DND-41 (cell line): ENCODE measurements at regions not wholly inside any gene's neighbourhood (a gene's known extent, or its start where the extent isn't known, plus 50 kb on each side); places are given as distances from the start of the nearest gene placed in this dataset.

Source experiments
- ATAC-seq: fragments of 200-7000 bp; cut with Tn5 transposase; 3 replicates; pipeline ENCODE4 v1.9.1; 2021; ENCODE audit warnings: low read depth; ENCODE audit not compliant: insufficient read depth
- DNase-seq: peaks from one replicate; pipeline ENCODE4 v3.0.0-alpha.2; 2020
- H2AFZ ChIP-seq: 2 replicates; pipeline ENCODE4 v1.6.0; 2012; ENCODE audit warnings: low read depth, low read length
- H3K27ac ChIP-seq: 2 replicates; pipeline ENCODE4 v1.5.1; 2012; ENCODE audit warnings: low read length, inconsistent platforms
- H3K27me3 ChIP-seq: fragments of 200-600 bp; sonication (generic); 2 replicates; pipeline ENCODE4 v1.6.0; 2012; ENCODE audit warnings: low read length, mild to moderate bottlenecking, inconsistent platforms; ENCODE audit not compliant: insufficient read depth, poor library complexity
- H3K36me3 ChIP-seq: 2 replicates; pipeline ENCODE4 v1.5.1; 2012; ENCODE audit warnings: low read length, inconsistent platforms; ENCODE audit not compliant: insufficient read depth
- H3K4me1 ChIP-seq: 2 replicates; pipeline ENCODE4 v1.5.1; 2012; ENCODE audit warnings: mild to moderate bottlenecking, low read length; ENCODE audit not compliant: insufficient read depth
- H3K4me2 ChIP-seq: 2 replicates; pipeline ENCODE4 v1.6.0; 2012; ENCODE audit warnings: mild to moderate bottlenecking, moderate library complexity, low read length, inconsistent platforms; ENCODE audit not compliant: insufficient read depth
- H3K4me3 ChIP-seq, 2 experiments: fragments of 200-600 bp in 1 of 2; shearing (Covaris generic) in 1 of 2; 2 replicates each; pipeline ENCODE4 v1.5.1; 2012 to 2016; ENCODE audit warnings: inconsistent platforms in 2 of 2, low read length in 2 of 2, mild to moderate bottlenecking in 2 of 2, low read depth in 1 of 2, moderate library complexity in 1 of 2
- H3K79me2 ChIP-seq: 2 replicates; pipeline ENCODE4 v1.6.0; 2012; ENCODE audit warnings: low read length, inconsistent platforms; ENCODE audit not compliant: insufficient read depth
- H3K9ac ChIP-seq: 2 replicates; pipeline ENCODE4 v1.6.0; 2012; ENCODE audit warnings: low read depth, mild to moderate bottlenecking, inconsistent platforms, low read length, moderate library complexity
- H3K9me3 ChIP-seq: 2 replicates; pipeline ENCODE4 v1.5.1; 2012; ENCODE audit warnings: low read length, moderate library complexity, mild to moderate bottlenecking, inconsistent platforms; ENCODE audit not compliant: insufficient read depth, severe bottlenecking
- H4K20me1 ChIP-seq: 2 replicates; pipeline ENCODE4 v1.6.0; 2012; ENCODE audit warnings: low read length; ENCODE audit not compliant: insufficient read depth
- CTCF ChIP-seq: IDR thresholded peaks from 2 replicates; pipeline ENCODE4 v1.5.1; 2012; ENCODE audit warnings: borderline replicate concordance, low read length, moderate library complexity, mild to moderate bottlenecking; ENCODE audit not compliant: poor library complexity, severe bottlenecking; ENCODE audit errors: extremely low read depth
- EZH2 ChIP-seq: IDR thresholded peaks from 3 replicates; pipeline ENCODE4 v1.6.1; 2012; ENCODE audit warnings: borderline replicate concordance, low read depth, mild to moderate bottlenecking, moderate library complexity, low read length, inconsistent platforms; ENCODE audit not compliant: severe bottlenecking

- no peaks in the 10 kb centered on the region for H3K9me3 ChIP-seq
- H3K79me2 ChIP-seq, result no peaks in the 10 kb centered on the region
- H3K27ac ChIP-seq, result no peak overlapping the region
- H3K27me3 ChIP-seq, result no peaks in the 10 kb centered on the region
- H3K4me1 ChIP-seq, result no peaks in the 10 kb centered on the region
- ATAC-seq (no peak), DNase-seq (no peak)
- H3K4me2 ChIP-seq, result no peak overlapping the region
- no peak overlapping the region for H3K9ac ChIP-seq
- H3K36me3 ChIP-seq, result no peaks in the 10 kb centered on the region
- no peak overlapping the region for H3K4me3 ChIP-seq
- TF ChIP-seq CTCF (no peak), EZH2 (no peak)
- H2AFZ ChIP-seq, result no peak overlapping the region
- no peaks in the 10 kb centered on the region for H4K20me1 ChIP-seq
Measured at GRCh38 chr3:174457758-174458157, 401.4 kb upstream of the NAALADL2 start.

- no peak overlapping the region for H3K9ac ChIP-seq
- ATAC-seq (no peak), DNase-seq (no peak)
- no peaks in the 10 kb centered on the region for H4K20me1 ChIP-seq
- no peaks in the 10 kb centered on the region for H3K27me3 ChIP-seq
- H3K9me3 ChIP-seq, result no peaks in the 10 kb centered on the region
- H3K4me1 ChIP-seq, result no peaks in the 10 kb centered on the region
- H3K27ac ChIP-seq, result no peak overlapping the region
- H2AFZ ChIP-seq, result no peak overlapping the region
- H3K36me3 ChIP-seq, result no peaks in the 10 kb centered on the region
- H3K4me3 ChIP-seq, result no peak overlapping the region
- H3K4me2 ChIP-seq, result no peak overlapping the region
- H3K79me2 ChIP-seq, result no peaks in the 10 kb centered on the region
- TF ChIP-seq CTCF (no peak), EZH2 (no peak)
Measured at GRCh38 chr3:174460831-174461230, 398.3 kb upstream of the NAALADL2 start.

DNA sequence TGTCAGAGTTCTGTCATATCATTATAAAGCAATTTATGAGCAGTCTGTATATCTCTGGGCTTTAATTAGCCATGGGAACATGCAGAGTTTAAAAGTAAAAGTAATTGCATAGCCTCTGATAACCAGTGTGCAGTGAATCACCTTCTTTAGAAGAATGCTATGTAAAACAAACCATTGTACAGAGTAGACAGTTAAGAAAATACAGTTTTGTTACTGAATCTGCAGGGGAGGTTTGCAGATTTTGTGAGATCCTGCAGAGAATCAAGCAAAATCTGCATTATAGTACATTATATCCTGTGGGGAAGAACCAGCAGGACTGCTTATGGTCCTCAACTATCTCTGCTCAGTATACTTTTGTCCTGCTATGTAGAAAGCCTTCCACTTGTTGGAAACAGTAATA, 396.2 kb upstream of the NAALADL2 start:
- DNase-seq (no peak), ATAC-seq (no peak)
- TF ChIP-seq CTCF (no peak), EZH2 (no peak)
- H3K4me1 ChIP-seq, result no peaks in the 10 kb centered on the region
- H3K9me3 ChIP-seq, result no peaks in the 10 kb centered on the region
- no peak overlapping the region for H3K4me3 ChIP-seq
- no peak overlapping the region for H2AFZ ChIP-seq
- H3K27me3 ChIP-seq, result no peaks in the 10 kb centered on the region
- no peak overlapping the region for H3K27ac ChIP-seq
- H3K36me3 ChIP-seq, result no peaks in the 10 kb centered on the region
- no peak overlapping the region for H3K4me2 ChIP-seq
- H3K9ac ChIP-seq, result no peak overlapping the region
- H4K20me1 ChIP-seq, result no peaks in the 10 kb centered on the region
- no peaks in the 10 kb centered on the region for H3K79me2 ChIP-seq

GRCh38 chr3:174465177-174465576, 394.0 kb upstream of the NAALADL2 start:
- no peaks in the 10 kb centered on the region for H3K79me2 ChIP-seq
- no peaks in the 10 kb centered on the region for H3K9me3 ChIP-seq
- DNase-seq (no peak), ATAC-seq (no peak)
- no peak overlapping the region for H3K9ac ChIP-seq
- H4K20me1 ChIP-seq, result no peaks in the 10 kb centered on the region
- no peak overlapping the region for H3K27ac ChIP-seq
- no peak overlapping the region for H3K4me3 ChIP-seq
- H2AFZ ChIP-seq, result no peak overlapping the region
- no peak overlapping the region for H3K4me2 ChIP-seq
- no peaks in the 10 kb centered on the region for H3K4me1 ChIP-seq
- H3K36me3 ChIP-seq, result no peaks in the 10 kb centered on the region
- H3K27me3 ChIP-seq, result no peaks in the 10 kb centered on the region
- TF ChIP-seq EZH2 (no peak), CTCF (no peak)
